IMR-90 (cell line): ENCODE measurements at regions not wholly inside any gene's neighbourhood (a gene's known extent, or its start where the extent isn't known, plus 50 kb on each side); places are given as distances from the start of the nearest gene placed in this dataset.

Source experiments
- ATAC-seq: fragments of 200-7000 bp; cut with Tn5 transposase; 2 replicates; pipeline ENCODE4 v1.9.1; 2020; ENCODE audit warnings: low read depth, mild to moderate bottlenecking, moderate library complexity
- BruUV-seq: library from RNA; stranded (reverse); fragments of 400-500 nt; replicated peaks from 2 replicates; lab custom pipeline; 2021; lab: Mats Ljungman, UMichigan
- CTCF ChIA-PET: fragments of 300-600 bp; formaldehyde crosslinking; extraction: SDS; loops from one replicate; lab custom pipeline; 2021; ENCODE audit warnings: antibody characterized with exemption; lab: Yijun Ruan, JAX
- POLR2A ChIA-PET: fragments of 300-600 bp; sonication (Branson Sonifier 250); formaldehyde crosslinking; loops from one replicate; lab custom pipeline; 2022; ENCODE audit warnings: antibody characterized with exemption; ENCODE audit not compliant: unreplicated experiment; lab: Charles Lee
- DNase-seq: peaks from one replicate; pipeline ENCODE4 v3.0.0; 2013
- H2AFZ ChIP-seq: replicated peaks from 2 replicates; pipeline ENCODE3; 2013; ENCODE audit warnings: low read length, mild to moderate bottlenecking; ENCODE audit not compliant: poor library complexity
- H2AK5ac ChIP-seq: 2 replicates; pipeline ENCODE4 v1.6.1; 2013; ENCODE audit warnings: low read depth, low read length, inconsistent platforms
- H2AK9ac ChIP-seq: replicated peaks from 2 replicates; pipeline ENCODE3; 2013; ENCODE audit warnings: mild to moderate bottlenecking, low read depth, low read length, moderate library complexity; ENCODE audit not compliant: poor library complexity
- H2BK120ac ChIP-seq: 2 replicates; pipeline ENCODE4 v1.6.1; 2013; ENCODE audit warnings: low read depth, low read length, inconsistent platforms
- H2BK15ac ChIP-seq: 3 replicates; pipeline ENCODE4 v1.6.1; 2013; ENCODE audit warnings: low read depth, low read length, inconsistent platforms
- H2BK20ac ChIP-seq: 2 replicates; pipeline ENCODE4 v1.6.1; 2013; ENCODE audit warnings: low read depth, mild to moderate bottlenecking, inconsistent platforms, low read length, moderate library complexity
- H2BK5ac ChIP-seq: 2 replicates; pipeline ENCODE4 v1.6.1; 2013; ENCODE audit warnings: mild to moderate bottlenecking, low read depth, low read length, inconsistent platforms; ENCODE audit not compliant: poor library complexity, severe bottlenecking
- H3K14ac ChIP-seq: replicated peaks from 2 replicates; pipeline ENCODE4 v1.6.1; 2013; ENCODE audit warnings: low read depth, low read length, inconsistent platforms
- H3K18ac ChIP-seq: 2 replicates; pipeline ENCODE4 v1.6.1; 2013; ENCODE audit warnings: low read depth, low read length, control low read depth
- H3K23ac ChIP-seq: 2 replicates; pipeline ENCODE4 v1.6.1; 2013; ENCODE audit warnings: low read depth, low read length, inconsistent platforms
- H3K27ac ChIP-seq: 2 replicates; pipeline ENCODE4 v1.5.1; 2013; ENCODE audit warnings: mild to moderate bottlenecking, control low read depth, low read length; ENCODE audit not compliant: insufficient read depth
- H3K27me3 ChIP-seq: 2 replicates; pipeline ENCODE4 v1.6.1; 2013; ENCODE audit warnings: low read length; ENCODE audit not compliant: control insufficient read depth, insufficient read depth
- H3K36me3 ChIP-seq: 2 replicates; pipeline ENCODE4 v1.6.1; 2013; ENCODE audit warnings: low read length, mixed read lengths; ENCODE audit not compliant: control insufficient read depth, insufficient read depth
- H3K4ac ChIP-seq: 2 replicates; pipeline ENCODE4 v1.6.1; 2013; ENCODE audit warnings: low read depth, low read length, inconsistent platforms
- H3K4me1 ChIP-seq: 2 replicates; pipeline ENCODE4 v1.6.1; 2013; ENCODE audit warnings: low read length, mixed read lengths; ENCODE audit not compliant: control insufficient read depth, insufficient read depth
- H3K4me2 ChIP-seq: 2 replicates; pipeline ENCODE4 v1.6.1; 2013; ENCODE audit warnings: low read depth, mild to moderate bottlenecking, control low read depth, low read length, moderate library complexity
- H3K4me3 ChIP-seq: 2 replicates; pipeline ENCODE4 v1.5.1; 2013; ENCODE audit warnings: low read depth, mild to moderate bottlenecking, control low read depth, low read length, moderate library complexity; ENCODE audit not compliant: insufficient read depth
- H3K56ac ChIP-seq: 2 replicates; pipeline ENCODE4 v1.6.1; 2013; ENCODE audit warnings: low read length, inconsistent platforms; ENCODE audit not compliant: insufficient read depth; ENCODE audit errors: extremely low read depth
- H3K79me1 ChIP-seq, 2 experiments: 2 replicates each; pipeline ENCODE4 v1.6.1; 2013; ENCODE audit warnings: low read length in 2 of 2, inconsistent platforms in 1 of 2, low read depth in 1 of 2
- H3K9ac ChIP-seq: 2 replicates; pipeline ENCODE4 v1.6.1; 2013; ENCODE audit warnings: low read depth, low read length, control low read depth
- H3K9me1 ChIP-seq: 2 replicates; pipeline ENCODE4 v1.6.1; 2013; ENCODE audit warnings: low read length, inconsistent platforms; ENCODE audit not compliant: insufficient read depth
- H3K9me3 ChIP-seq: 2 replicates; pipeline ENCODE4 v1.6.1; 2013; ENCODE audit warnings: low read length; ENCODE audit not compliant: control insufficient read depth, insufficient read depth
- H4K20me1 ChIP-seq: 2 replicates; pipeline ENCODE4 v1.6.1; 2013; ENCODE audit warnings: low read length, inconsistent platforms; ENCODE audit not compliant: insufficient read depth
- H4K5ac ChIP-seq: 2 replicates; pipeline ENCODE4 v1.6.1; 2013; ENCODE audit warnings: mild to moderate bottlenecking, low read depth, low read length, control low read depth
- H4K8ac ChIP-seq, 2 experiments: 2 replicates each; pipeline ENCODE4 v1.6.1; 2013; ENCODE audit warnings: low read depth in 2 of 2, low read length in 2 of 2, control low read depth in 1 of 2, inconsistent platforms in 1 of 2
- H4K91ac ChIP-seq: 2 replicates; pipeline ENCODE4 v1.6.1; 2013; ENCODE audit warnings: low read depth, low read length, inconsistent platforms; ENCODE audit not compliant: insufficient read depth
- CEBPB ChIP-seq: IDR thresholded peaks from 2 replicates; pipeline ENCODE4 v1.6.1; 2012; ENCODE audit warnings: low read depth, low read length, improper control_type of control experiment
- CTCF ChIP-seq: conservative IDR thresholded peaks from 2 replicates; pipeline ENCODE4 v1.5.1; 2012; ENCODE audit warnings: mild to moderate bottlenecking, low read depth, low read length, improper control_type of control experiment
- RAD21 ChIP-seq: IDR thresholded peaks from 2 replicates; pipeline ENCODE4 v1.6.1; 2012; ENCODE audit warnings: low read length, improper control_type of control experiment
- SMC3 ChIP-seq: fragments of 150-350 bp; IDR thresholded peaks from 2 replicates; pipeline ENCODE4 v1.6.1; 2016; ENCODE audit warnings: low read depth, mild to moderate bottlenecking, antibody characterized with exemption, low read length, moderate library complexity
- WGBS, 2 experiments: methylation state at CpG; one replicate each; pipeline versions ENCODE4 v1.1.5 to v1.1.7; 2013; ENCODE audit warnings: missing lambda C conversion rate in 2 of 2; ENCODE audit not compliant: insufficient read length in 1 of 2; ENCODE audit errors: extremely low coverage in 2 of 2; 5-methylcytosine and 5-hydroxymethylcytosine counted together
- dilution Hi-C: fragments of 300-500 bp; cut with HindIII; formaldehyde crosslinking; loops from one replicate; pipeline ENCODE4 v1.14.3; 2018; ENCODE audit warnings: low sequenced_read_pairs; ENCODE audit not compliant: unreplicated experiment
- in situ Hi-C: fragments of 300-500 bp; cut with MboI; formaldehyde crosslinking; loops from 3 replicates; pipeline ENCODE4 v1.14.3; 2019; ENCODE audit warnings: low sequenced_read_pairs, inconsistent platforms, mixed read lengths
- intact Hi-C: fragments of 100-400 bp; cut with micrococcal nuclease; formaldehyde crosslinking; loops from 2 replicates; pipeline ENCODE4 v1.10.0; 2022

DNA sequence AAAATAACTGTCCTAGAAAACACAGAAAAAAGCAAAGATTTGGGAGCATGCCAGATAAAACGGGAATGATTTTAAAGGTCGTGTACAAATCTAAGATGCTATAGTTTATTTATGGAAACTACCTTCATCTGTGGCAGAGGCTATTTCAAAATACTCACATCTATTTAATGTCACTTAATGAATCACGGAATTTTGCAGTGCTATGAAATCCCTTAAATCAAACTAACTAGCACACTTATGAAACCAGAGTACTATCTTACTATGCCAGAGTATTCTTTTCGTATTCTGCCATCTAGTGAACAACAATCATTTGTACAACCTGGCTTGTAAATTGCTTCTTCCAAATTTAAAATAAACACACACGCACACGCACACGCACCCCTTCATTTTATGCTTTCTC lies 77.9 kb upstream of the BMP5 start:
- Histone ChIP-seq H3K4me3 (no peak overlapping the region), H2BK20ac (peak overlapping the region; percentile 61; the same call in 1 of the 2 replicates), H4K20me1 (no peaks in the 10 kb centered on the region), H3K4ac (no peak overlapping the region), H3K27me3 (no peaks in the 10 kb centered on the region), H3K4me2 (peak overlapping the region; percentile 83; the same call in 1 of the 2 replicates), H3K18ac (peak overlapping the region; percentile 9; the same call in 1 of the 2 replicates), H2BK5ac (no peak overlapping the region), H3K27ac (no peak overlapping the region), H3K36me3 (no peaks in the 10 kb centered on the region), H2AK9ac (no peak overlapping the region), H3K14ac (no peak overlapping the region), H4K8ac (peak overlapping the region in 1 of 2 experiments; percentile 20; a peak in 1 of 4 replicates), H2BK15ac (no peak overlapping the region), H4K91ac (no peak overlapping the region), H2AK5ac (no peak overlapping the region), H2BK120ac (peak overlapping the region; percentile 31; the same call in 1 of the 2 replicates), H4K5ac (no peak overlapping the region), H3K9me1 (no peaks in the 10 kb centered on the region), H3K23ac (no peak overlapping the region), H3K79me1 (no peaks in the 10 kb centered on the region), H2AFZ (no peak overlapping the region), H3K9ac (no peak overlapping the region), H3K4me1 (no peaks in the 10 kb centered on the region; the same call in 1 of the 2 replicates), H3K56ac (no peak overlapping the region), H3K9me3 (peaks cover 3% of the 10 kb centered on the region; the same call in 1 of the 2 replicates)
- in situ Hi-C loops: no loop called here
- DNase-seq (peak; percentile 74), ATAC-seq (peak; percentile 93)
- WGBS, 2 experiments: 0% methylated on average over 2 of the region's 7 CpGs; no CpG with 5 or more reads in 1 of the 2 experiments
- CTCF ChIA-PET: interaction anchor here (0.9 to 1.1 kb wide), 2 partner anchors 508 to 677 kb away, joined by 4 read pairs; no protein-coding TSS in a partner anchor
- TF ChIP-seq CEBPB: no peak
- peak; percentile 66 for TF ChIP-seq CTCF
- peak; percentile 83 for TF ChIP-seq SMC3
- TF ChIP-seq RAD21: peak; percentile 80
- BruUV-seq: no TSS peak
- POLR2A ChIA-PET: no interaction called here
- intact Hi-C loops: loop anchor here (1.0 kb wide), 2 partner anchors 508 to 677 kb away; no protein-coding TSS in a partner anchor
- dilution Hi-C loops: no loop called here
